ENCODE measurements at regions not wholly inside any gene's neighbourhood (a gene's known extent, or its start where the extent isn't known, plus 50 kb on each side); places are given as distances from the start of the nearest gene placed in this dataset.

- TF ChIP-seq CTCF (IDR thresholded peaks at IDR 0.05; ENCODE audit: low read depth, low read length), result no peak
- no peak for DNase-seq (ENCODE audit: low read depth in 2 of 2)
- H3K4me3 ChIP-seq (replicated peaks in 1 of 2; ENCODE audit: low read depth in 2 of 2, low read length in 2 of 2), result no peak overlapping the region
Measured at GRCh38 chr14:30369502-30370180, 189.3 kb upstream of the G2E3 start.

GRCh38 chr14:30373053-30373452 is 185.9 kb upstream of the G2E3 start:
- no peak overlapping the region for H3K4me3 ChIP-seq (replicated peaks in 1 of 2; ENCODE audit: low read depth in 2 of 2, low read length in 2 of 2)
- no peak for DNase-seq (ENCODE audit: low read depth in 2 of 2)
- TF ChIP-seq CTCF (IDR thresholded peaks at IDR 0.05; ENCODE audit: low read depth, low read length), result no peak

- no peak overlapping the region for H3K4me3 ChIP-seq (replicated peaks in 1 of 2; ENCODE audit: low read depth in 2 of 2, low read length in 2 of 2)
- DNase-seq (ENCODE audit: low read depth in 2 of 2), result no peak
Measured at GRCh38 chr14:30373526-30373925, 185.4 kb upstream of the G2E3 start.

GRCh38 chr14:30375296-30375892 is 183.6 kb upstream of the G2E3 start:
- DNase-seq (ENCODE audit: low read depth in 2 of 2), result peak; percentile 62 to 71
- H3K4me3 ChIP-seq (replicated peaks in 1 of 2; ENCODE audit: low read depth in 2 of 2, low read length in 2 of 2), result no peak overlapping the region
- TF ChIP-seq CTCF (IDR thresholded peaks at IDR 0.05; ENCODE audit: low read depth, low read length), result peak; percentile 95

More at GRCh38 chr14:30373526-30373925, 185.4 kb upstream of the G2E3 start:
- no peak for TF ChIP-seq CTCF (IDR thresholded peaks at IDR 0.05; ENCODE audit: low read depth, low read length)

- no peak for DNase-seq (ENCODE audit: low read depth in 2 of 2)
- TF ChIP-seq CTCF (IDR thresholded peaks at IDR 0.05; ENCODE audit: low read depth, low read length), result no peak
- no peak overlapping the region for H3K4me3 ChIP-seq (replicated peaks in 1 of 2; ENCODE audit: low read depth in 2 of 2, low read length in 2 of 2)
Measured at GRCh38 chr14:30381861-30382480, 177.0 kb upstream of the G2E3 start.

GRCh38 chr14:30385925-30386324 is 173.0 kb upstream of the G2E3 start:
- no peak for TF ChIP-seq CTCF (IDR thresholded peaks at IDR 0.05; ENCODE audit: low read depth, low read length)
- H3K4me3 ChIP-seq (replicated peaks in 1 of 2; ENCODE audit: low read depth in 2 of 2, low read length in 2 of 2), result no peak overlapping the region

More at GRCh38 chr14:30385925-30386324, 173.0 kb upstream of the G2E3 start:
- DNase-seq (ENCODE audit: low read depth in 2 of 2), result no peak

Data from cardiac fibroblast (primary cell).